GM12872 (cell line): ENCODE measurements at regions not wholly inside any gene's neighbourhood (a gene's known extent, or its start where the extent isn't known, plus 50 kb on each side); places are given as distances from the start of the nearest gene placed in this dataset.

ENCODE experiments used
- TF ChIP-seq, protein P1 (sequence below): IDR thresholded peaks from 3 replicates; pipeline ENCODE4 v1.5.1; 2011; ENCODE audit warnings: low read depth, mild to moderate bottlenecking, low read length, moderate library complexity; ENCODE audit not compliant: insufficient read depth

DNA sequence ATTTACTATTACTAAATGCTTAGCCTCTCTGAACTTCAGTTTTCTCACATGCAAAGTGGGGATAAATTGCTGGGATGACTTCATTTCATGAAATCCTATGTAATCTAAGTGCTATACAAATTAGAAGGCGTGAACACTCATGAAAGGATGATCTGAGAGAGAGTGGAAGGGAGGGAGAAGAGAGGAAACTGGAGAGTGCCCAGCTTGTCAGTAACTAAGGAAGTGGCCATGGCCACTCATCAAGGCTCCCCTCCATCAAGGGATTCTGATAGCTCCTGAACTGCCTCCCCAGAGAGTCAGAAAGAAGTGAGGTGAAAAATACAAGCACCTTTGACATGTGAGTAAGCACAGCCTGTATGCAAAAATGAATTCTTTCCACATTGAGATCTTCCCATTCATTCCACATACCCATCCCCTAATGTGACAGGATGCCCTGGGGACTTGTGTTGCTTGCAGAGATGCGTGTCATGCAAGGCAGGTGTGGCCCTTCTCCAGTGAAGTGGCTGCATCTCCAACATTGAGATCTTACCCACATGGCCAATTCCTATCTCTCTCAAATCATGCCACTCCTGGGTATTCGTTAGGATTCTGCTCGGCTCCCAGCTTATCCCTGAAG is 76.5 kb upstream of the ITPRID1 start:
- TF ChIP-seq, protein P1, sequence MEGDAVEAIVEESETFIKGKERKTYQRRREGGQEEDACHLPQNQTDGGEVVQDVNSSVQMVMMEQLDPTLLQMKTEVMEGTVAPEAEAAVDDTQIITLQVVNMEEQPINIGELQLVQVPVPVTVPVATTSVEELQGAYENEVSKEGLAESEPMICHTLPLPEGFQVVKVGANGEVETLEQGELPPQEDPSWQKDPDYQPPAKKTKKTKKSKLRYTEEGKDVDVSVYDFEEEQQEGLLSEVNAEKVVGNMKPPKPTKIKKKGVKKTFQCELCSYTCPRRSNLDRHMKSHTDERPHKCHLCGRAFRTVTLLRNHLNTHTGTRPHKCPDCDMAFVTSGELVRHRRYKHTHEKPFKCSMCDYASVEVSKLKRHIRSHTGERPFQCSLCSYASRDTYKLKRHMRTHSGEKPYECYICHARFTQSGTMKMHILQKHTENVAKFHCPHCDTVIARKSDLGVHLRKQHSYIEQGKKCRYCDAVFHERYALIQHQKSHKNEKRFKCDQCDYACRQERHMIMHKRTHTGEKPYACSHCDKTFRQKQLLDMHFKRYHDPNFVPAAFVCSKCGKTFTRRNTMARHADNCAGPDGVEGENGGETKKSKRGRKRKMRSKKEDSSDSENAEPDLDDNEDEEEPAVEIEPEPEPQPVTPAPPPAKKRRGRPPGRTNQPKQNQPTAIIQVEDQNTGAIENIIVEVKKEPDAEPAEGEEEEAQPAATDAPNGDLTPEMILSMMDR: no peak

DNA sequence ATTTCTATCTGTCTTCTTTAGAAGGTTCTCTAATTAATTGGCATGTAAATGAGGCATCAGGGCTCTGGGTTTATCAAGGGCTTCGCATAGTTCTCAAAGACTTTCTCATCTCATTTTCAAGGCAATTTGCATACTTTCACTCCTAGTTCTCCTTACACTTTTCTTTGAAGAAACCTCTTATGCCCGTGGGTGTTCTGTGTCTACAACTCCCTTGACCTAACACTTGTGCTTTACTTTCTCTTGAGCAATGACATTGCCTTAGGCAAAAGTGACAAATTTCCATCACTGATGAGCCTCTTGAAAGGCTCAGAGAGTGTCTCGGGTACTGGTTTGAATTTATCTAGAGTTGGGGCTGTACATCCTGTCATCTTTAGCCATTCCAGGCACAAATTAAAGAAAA is 74.7 kb upstream of the ITPRID1 start:
- TF ChIP-seq, protein P1: no peak

- TF ChIP-seq, protein P1: no peak
Observed at GRCh38 chr7:31440511-31440910, 73.4 kb upstream of the ITPRID1 start.

- TF ChIP-seq, protein P1: no peak
Observed at GRCh38 chr7:31442626-31443025, 71.3 kb upstream of the ITPRID1 start.

GRCh38 chr7:31443457-31443856 is 70.4 kb upstream of the ITPRID1 start:
- TF ChIP-seq, protein P1: peak; percentile 75

GRCh38 chr7:31444196-31444595 is 69.7 kb upstream of the ITPRID1 start:
- TF ChIP-seq, protein P1: no peak

DNA sequence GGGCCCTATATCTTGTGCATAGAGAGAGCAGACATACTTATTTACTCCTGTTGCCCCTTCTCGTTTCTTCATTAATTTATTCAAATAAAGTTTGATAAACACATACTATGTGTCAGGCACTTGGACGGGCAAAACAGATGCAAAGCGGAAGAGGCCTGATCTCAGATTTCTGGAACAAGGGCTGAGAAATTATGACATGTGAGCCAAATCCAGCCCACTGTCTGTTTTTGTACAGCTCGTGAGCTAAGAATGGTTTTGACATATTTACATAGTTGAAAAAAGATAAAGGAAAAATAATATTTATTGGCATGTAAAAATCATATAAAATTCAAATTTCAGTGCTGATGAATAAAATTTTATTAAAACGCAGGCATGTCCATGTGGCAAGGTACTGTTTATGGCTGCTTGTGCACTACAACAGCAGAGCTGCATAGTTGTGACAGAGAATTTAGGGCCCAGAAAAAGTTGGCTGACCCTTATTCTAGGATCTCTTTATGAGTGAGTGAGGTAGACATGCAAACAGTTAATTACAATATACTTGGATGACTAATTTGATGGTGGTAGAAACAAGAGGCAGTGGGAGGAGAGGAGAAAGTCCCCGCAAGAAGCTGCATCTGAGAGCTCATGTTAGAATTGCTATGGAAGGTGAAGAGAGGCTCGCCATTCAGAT is 68.1 kb upstream of the ITPRID1 start:
- TF ChIP-seq, protein P1: no peak
